ENCODE measurements at regions not wholly inside any gene's neighbourhood (a gene's known extent, or its start where the extent isn't known, plus 50 kb on each side); places are given as distances from the start of the nearest gene placed in this dataset.
A peak's percentile ranks its signal among the peaks of the same experiment; 100 is the strongest.
"Not testable (repeated sequence)": the region's sequence is repeated elsewhere in the genome, so short reads cannot be mapped to it uniquely, and the experiment has no call there.

- DNase-seq (ENCODE audit: low spot score in 2 of 2) (no peak), FAIRE-seq (no peak)
Observed at GRCh38 chr10:59460601-59461000, 98.3 kb upstream of the FAM13C start.

- DNase-seq (ENCODE audit: low spot score in 2 of 2) (no peak), FAIRE-seq (no peak)
Observed at GRCh38 chr10:59456199-59456598, 93.8 kb upstream of the FAM13C start.

GRCh38 chr10:59454171-59454919, 92.0 kb upstream of the FAM13C start:
- FAIRE-seq (no peak), DNase-seq (ENCODE audit: low spot score in 2 of 2) (no peak)

GRCh38 chr10:59448616-59449015, 86.3 kb upstream of the FAM13C start:
- no peak for FAIRE-seq
- DNase-seq (ENCODE audit: low spot score in 2 of 2): no peak

DNA sequence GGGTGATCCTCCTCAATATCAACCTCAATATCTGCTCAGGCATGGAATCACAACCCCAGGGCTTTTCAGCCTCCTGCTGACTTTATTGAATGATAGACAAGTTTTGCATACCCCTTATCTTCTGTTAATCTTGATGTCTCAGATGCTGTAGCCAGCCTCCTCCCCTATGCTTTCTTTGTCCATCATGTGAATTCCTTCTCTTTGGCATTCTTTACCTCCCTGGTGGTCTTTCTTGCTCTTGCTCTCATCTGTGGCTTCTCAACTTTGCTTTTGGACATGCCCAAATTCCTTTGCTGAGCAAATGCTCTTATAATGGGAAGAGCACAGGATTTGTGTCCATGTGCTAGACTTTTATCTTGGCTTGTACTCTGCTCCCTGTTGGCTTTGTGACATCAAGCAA, 73.4 kb upstream of the FAM13C start:
- no peak for DNase-seq (ENCODE audit: low spot score in 2 of 2)
- FAIRE-seq: no peak

GRCh38 chr10:59434463-59435321, 72.3 kb upstream of the FAM13C start:
- DNase-seq (ENCODE audit: low spot score in 2 of 2) (no peak), FAIRE-seq (peak; percentile 28)

- FAIRE-seq (no peak), DNase-seq (ENCODE audit: low spot score in 2 of 2) (no peak)
Observed at GRCh38 chr10:59433720-59434428, 71.5 kb upstream of the FAM13C start.

DNA sequence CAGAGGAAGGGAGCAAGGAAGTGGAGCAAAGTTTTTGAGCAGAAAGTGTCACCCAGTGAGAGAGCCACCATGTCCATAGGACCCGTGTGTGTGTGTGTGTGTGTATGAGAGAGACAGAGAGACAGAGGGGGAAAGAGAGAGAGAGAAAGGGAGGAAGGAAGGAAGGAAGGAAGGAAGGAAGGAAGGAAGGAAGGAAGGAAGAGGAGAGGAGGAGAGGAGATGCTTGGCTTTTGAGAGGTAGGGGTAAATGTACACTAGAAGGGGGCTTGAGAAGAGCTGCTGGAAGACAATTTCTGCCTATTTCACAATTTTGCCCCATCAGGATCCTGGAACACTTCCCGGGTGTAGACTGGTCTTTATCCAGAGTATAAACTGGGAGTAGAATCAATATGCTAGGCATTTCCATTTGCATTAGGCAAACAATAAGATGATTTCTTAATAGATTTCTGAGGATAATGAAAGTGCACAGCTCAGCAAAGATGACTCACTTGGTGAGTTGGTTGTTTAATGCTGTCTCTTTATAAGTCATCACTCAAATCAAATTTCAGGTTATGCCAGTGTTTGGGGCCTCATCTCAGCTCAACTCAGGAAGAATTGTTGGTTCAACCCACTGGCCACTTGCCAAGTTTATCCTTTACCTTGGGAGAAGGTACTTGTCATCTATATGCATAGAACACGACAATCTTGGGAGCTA, 70.0 kb upstream of the FAM13C start:
- DNase-seq (ENCODE audit: low spot score in 2 of 2): no peak
- FAIRE-seq: no peak

GRCh38 chr10:59413795-59414194, 51.4 kb upstream of the FAM13C start:
- FAIRE-seq; DNase-seq (ENCODE audit: low spot score in 2 of 2): not testable (repeated sequence)

Measured in frontal cortex (tissue), 3 donors.